ENCODE measurements at regions not wholly inside any gene's neighbourhood (a gene's known extent, or its start where the extent isn't known, plus 50 kb on each side); places are given as distances from the start of the nearest gene placed in this dataset.

- no peak for TF ChIP-seq POLR2A (IDR thresholded peaks at IDR 0.05; ENCODE audit: low read depth)
- TF ChIP-seq CTCF (IDR thresholded peaks at IDR 0.05), result no peak
Measured at GRCh38 chr14:89736881-89737280, 217.6 kb downstream of the EFCAB11 start.

All from esophagus muscularis mucosa (tissue), 3 donors.